ENCODE measurements at regions not wholly inside any gene's neighbourhood (a gene's known extent, or its start where the extent isn't known, plus 50 kb on each side); places are given as distances from the start of the nearest gene placed in this dataset.

DNA sequence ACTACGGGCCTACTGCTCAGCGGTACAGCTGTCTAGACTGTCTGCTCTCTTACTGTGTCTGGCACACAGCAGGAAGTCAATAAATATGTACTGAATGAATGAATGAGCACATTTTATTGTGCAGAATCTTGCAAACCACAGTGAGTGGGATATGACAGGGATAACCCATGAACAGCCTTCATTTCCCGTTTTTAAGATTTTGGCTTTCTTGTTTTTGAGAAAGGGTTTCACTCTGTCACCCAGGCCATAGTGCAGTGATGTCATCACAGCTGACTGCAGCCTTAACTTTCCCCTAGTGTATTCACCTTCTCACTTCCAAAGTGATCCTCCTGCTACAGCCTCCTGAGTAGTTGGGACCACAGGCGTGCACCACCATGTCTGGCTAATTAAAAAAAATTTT lies 203.1 kb downstream of the AEBP2 start:
- CTCF ChIA-PET: interaction anchor here (1.1 kb wide), 1 partner anchor 10 kb away, joined by 4 read pairs; no protein-coding TSS in a partner anchor
- peaks cover 0 to 8% (median 0%) of the 10 kb centered on the region in 4 experiments for H3K4me1 ChIP-seq (ENCODE audit: control extremely low read depth in 1 of 4, control insufficient read depth in 4 of 4, insufficient read depth in 4 of 4, low read length in 3 of 4)
- 72% methylated on average over 3 of the region's 4 CpGs for WGBS (ENCODE audit: insufficient coverage)
- no peaks in the 10 kb centered on the region for H3K27me3 ChIP-seq (replicated peaks in 2 of 5; ENCODE audit: control insufficient read depth in 4 of 5, insufficient read depth in 5 of 5, low read length in 4 of 5)
- H3K27ac ChIP-seq (ENCODE audit: insufficient read depth in 1 of 2, low read depth in 1 of 2, low read length in 2 of 2, poor library complexity in 1 of 2, severe bottlenecking in 2 of 2): no peak overlapping the region
- peak in 2 of 3 donors; percentile 6 to 38 for DNase-seq
- POLR2A ChIA-PET: no interaction called here
- H3K9me3 ChIP-seq (ENCODE audit: control extremely low read depth in 1 of 5, control insufficient read depth in 4 of 5, insufficient read depth in 2 of 5, low read depth in 1 of 5, low read length in 4 of 5): peaks cover 0 to 7% (median 4%) of the 10 kb centered on the region in 5 experiments
- no peaks in the 10 kb centered on the region for H3K36me3 ChIP-seq (ENCODE audit: control insufficient read depth in 4 of 4, insufficient read depth in 4 of 4, low read length in 3 of 4)
- H3K4me3 ChIP-seq (ENCODE audit: control insufficient read depth in 1 of 7, extremely low read depth in 1 of 7, insufficient read depth in 4 of 7, low read depth in 2 of 7, low read length in 6 of 7): no peak overlapping the region

DNA sequence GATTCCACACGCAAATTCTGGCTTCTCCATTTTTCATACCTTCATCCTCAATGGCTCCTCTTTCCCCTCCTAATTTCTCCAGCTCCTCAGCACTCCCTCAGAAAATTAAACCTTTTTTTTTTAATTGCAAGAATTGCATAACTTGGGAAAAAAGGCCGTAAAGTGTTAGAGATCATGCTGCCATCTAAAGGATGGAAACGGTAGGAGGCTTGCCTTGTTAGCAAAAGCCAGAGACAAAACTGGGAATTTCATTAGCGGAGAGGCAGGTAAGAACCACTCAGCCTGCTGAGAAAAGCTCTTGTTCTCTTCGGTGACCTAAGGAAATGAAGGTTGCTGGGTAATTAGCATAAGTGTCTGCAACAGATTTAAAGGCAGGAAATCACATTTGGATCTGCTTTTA lies 204.3 kb downstream of the AEBP2 start:
- no peak overlapping the region for H3K4me3 ChIP-seq (ENCODE audit: control insufficient read depth in 1 of 7, extremely low read depth in 1 of 7, insufficient read depth in 4 of 7, low read depth in 2 of 7, low read length in 6 of 7)
- ChIA-PET CTCF (interaction anchor here (0.6 to 1.1 kb wide), 4 partner anchors 9 to 129 kb away, joined by 3 to 4 read pairs (median 4); no protein-coding TSS in a partner anchor), POLR2A (interaction anchor here (0.6 kb wide), 1 partner anchor 88 kb away, joined by 3 read pairs; no protein-coding TSS in a partner anchor)
- no peaks in the 10 kb centered on the region for H3K36me3 ChIP-seq (ENCODE audit: control insufficient read depth in 4 of 4, insufficient read depth in 4 of 4, low read length in 3 of 4)
- H3K4me1 ChIP-seq (ENCODE audit: control extremely low read depth in 1 of 4, control insufficient read depth in 4 of 4, insufficient read depth in 4 of 4, low read length in 3 of 4): peaks cover 0 to 14% (median 3%) of the 10 kb centered on the region in 4 experiments
- peak; percentile 11 to 21 (median 14) for DNase-seq
- no peaks in the 10 kb centered on the region for H3K27me3 ChIP-seq (replicated peaks in 2 of 5; ENCODE audit: control insufficient read depth in 4 of 5, insufficient read depth in 5 of 5, low read length in 4 of 5)
- H3K27ac ChIP-seq (ENCODE audit: insufficient read depth in 1 of 2, low read depth in 1 of 2, low read length in 2 of 2, poor library complexity in 1 of 2, severe bottlenecking in 2 of 2): no peak overlapping the region
- peaks cover 0 to 12% (median 4%) of the 10 kb centered on the region in 5 experiments for H3K9me3 ChIP-seq (ENCODE audit: control extremely low read depth in 1 of 5, control insufficient read depth in 4 of 5, insufficient read depth in 2 of 5, low read depth in 1 of 5, low read length in 4 of 5)
- 19% methylated on average over 4 of the region's 5 CpGs for WGBS (ENCODE audit: insufficient coverage)

DNA sequence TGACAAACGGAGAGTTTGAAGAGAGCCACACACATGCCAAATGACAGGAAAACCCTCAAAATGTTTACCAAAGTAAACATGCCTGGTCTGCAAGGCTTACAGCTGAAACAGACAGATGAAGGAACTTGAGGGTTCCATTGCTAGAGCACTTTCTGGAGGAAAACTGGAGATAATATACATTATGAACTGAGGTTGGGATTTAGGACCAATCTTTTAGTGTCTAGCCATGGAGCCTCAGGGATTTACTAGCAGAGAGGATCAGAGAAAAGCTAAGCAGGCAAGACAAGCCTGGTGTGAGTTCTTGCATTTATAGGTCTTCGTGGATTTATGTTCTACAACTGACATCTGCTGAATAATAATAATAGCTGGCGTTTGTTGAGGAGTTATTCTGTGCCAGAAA lies 205.3 kb downstream of the AEBP2 start:
- H3K4me3 ChIP-seq (ENCODE audit: control insufficient read depth in 1 of 7, extremely low read depth in 1 of 7, insufficient read depth in 4 of 7, low read depth in 2 of 7, low read length in 6 of 7): no peak overlapping the region
- no peaks in the 10 kb centered on the region for H3K36me3 ChIP-seq (ENCODE audit: control insufficient read depth in 4 of 4, insufficient read depth in 4 of 4, low read length in 3 of 4)
- POLR2A ChIA-PET: no interaction called here
- peaks cover 0 to 12% (median 4%) of the 10 kb centered on the region in 5 experiments for H3K9me3 ChIP-seq (ENCODE audit: control extremely low read depth in 1 of 5, control insufficient read depth in 4 of 5, insufficient read depth in 2 of 5, low read depth in 1 of 5, low read length in 4 of 5)
- 100% methylated on average over 1 of the region's 3 CpGs for WGBS (ENCODE audit: insufficient coverage)
- no peak for DNase-seq
- H3K4me1 ChIP-seq (ENCODE audit: control extremely low read depth in 1 of 4, control insufficient read depth in 4 of 4, insufficient read depth in 4 of 4, low read length in 3 of 4): peaks cover 0 to 15% (median 3%) of the 10 kb centered on the region in 4 experiments
- CTCF ChIA-PET: interaction anchor here (1.1 kb wide), 1 partner anchor 70 kb away, joined by 3 read pairs; no protein-coding TSS in a partner anchor
- no peaks in the 10 kb centered on the region for H3K27me3 ChIP-seq (replicated peaks in 2 of 5; ENCODE audit: control insufficient read depth in 4 of 5, insufficient read depth in 5 of 5, low read length in 4 of 5)
- H3K27ac ChIP-seq (ENCODE audit: insufficient read depth in 1 of 2, low read depth in 1 of 2, low read length in 2 of 2, poor library complexity in 1 of 2, severe bottlenecking in 2 of 2): no peak overlapping the region

DNA sequence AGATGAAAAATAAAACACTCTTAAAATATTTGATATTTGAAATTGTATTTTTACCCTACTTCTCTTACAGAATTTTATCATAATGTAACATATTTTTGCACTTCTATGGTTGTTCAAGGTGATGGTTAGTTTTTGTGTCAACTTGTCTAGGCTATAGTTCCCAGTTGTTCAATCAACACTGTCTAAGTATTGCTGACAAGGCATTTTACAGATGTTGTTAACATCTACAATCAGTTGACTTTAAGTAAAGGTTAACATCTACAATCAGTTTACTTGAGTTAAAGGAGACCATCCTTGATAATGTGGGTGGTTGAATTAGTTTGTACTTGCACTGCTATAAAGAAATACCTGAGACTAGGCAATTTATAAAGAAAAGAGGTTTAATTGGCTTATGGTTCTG lies 206.5 kb downstream of the AEBP2 start:
- H3K4me1 ChIP-seq (ENCODE audit: control extremely low read depth in 1 of 4, control insufficient read depth in 4 of 4, insufficient read depth in 4 of 4, low read length in 3 of 4): peaks cover 0 to 15% (median 3%) of the 10 kb centered on the region in 4 experiments
- H3K27me3 ChIP-seq (replicated peaks in 2 of 5; ENCODE audit: control insufficient read depth in 4 of 5, insufficient read depth in 5 of 5, low read length in 4 of 5): no peaks in the 10 kb centered on the region
- POLR2A ChIA-PET: no interaction called here
- no peak overlapping the region for H3K27ac ChIP-seq (ENCODE audit: insufficient read depth in 1 of 2, low read depth in 1 of 2, low read length in 2 of 2, poor library complexity in 1 of 2, severe bottlenecking in 2 of 2)
- H3K36me3 ChIP-seq (ENCODE audit: control insufficient read depth in 4 of 4, insufficient read depth in 4 of 4, low read length in 3 of 4): no peaks in the 10 kb centered on the region
- DNase-seq: no peak
- H3K9me3 ChIP-seq (ENCODE audit: control extremely low read depth in 1 of 5, control insufficient read depth in 4 of 5, insufficient read depth in 2 of 5, low read depth in 1 of 5, low read length in 4 of 5): peaks cover 0 to 12% (median 4%) of the 10 kb centered on the region in 5 experiments
- CTCF ChIA-PET: no interaction called here
- no peak overlapping the region for H3K4me3 ChIP-seq (ENCODE audit: control insufficient read depth in 1 of 7, extremely low read depth in 1 of 7, insufficient read depth in 4 of 7, low read depth in 2 of 7, low read length in 6 of 7)

- no peak overlapping the region for H3K4me3 ChIP-seq (ENCODE audit: control insufficient read depth in 1 of 7, extremely low read depth in 1 of 7, insufficient read depth in 4 of 7, low read depth in 2 of 7, low read length in 6 of 7)
- H3K9me3 ChIP-seq (ENCODE audit: control extremely low read depth in 1 of 5, control insufficient read depth in 4 of 5, insufficient read depth in 2 of 5, low read depth in 1 of 5, low read length in 4 of 5): peaks cover 0 to 12% (median 4%) of the 10 kb centered on the region in 5 experiments
- H3K27ac ChIP-seq (ENCODE audit: insufficient read depth in 1 of 2, low read depth in 1 of 2, low read length in 2 of 2, poor library complexity in 1 of 2, severe bottlenecking in 2 of 2): no peak overlapping the region
- 100% methylated on average over 1 of the region's 1 CpG for WGBS (ENCODE audit: insufficient coverage)
- ChIA-PET CTCF (no interaction called here), POLR2A (no interaction called here)
- peaks cover 0 to 15% (median 3%) of the 10 kb centered on the region in 4 experiments for H3K4me1 ChIP-seq (ENCODE audit: control extremely low read depth in 1 of 4, control insufficient read depth in 4 of 4, insufficient read depth in 4 of 4, low read length in 3 of 4)
- H3K27me3 ChIP-seq (replicated peaks in 2 of 5; ENCODE audit: control insufficient read depth in 4 of 5, insufficient read depth in 5 of 5, low read length in 4 of 5): no peaks in the 10 kb centered on the region
- H3K36me3 ChIP-seq (ENCODE audit: control insufficient read depth in 4 of 4, insufficient read depth in 4 of 4, low read length in 3 of 4): no peaks in the 10 kb centered on the region
- peak in 2 of 3 donors; percentile 20 to 27 for DNase-seq
These were observed 207.3 kb downstream of the AEBP2 start for GRCh38 chr12:19646599-19646998.

DNA sequence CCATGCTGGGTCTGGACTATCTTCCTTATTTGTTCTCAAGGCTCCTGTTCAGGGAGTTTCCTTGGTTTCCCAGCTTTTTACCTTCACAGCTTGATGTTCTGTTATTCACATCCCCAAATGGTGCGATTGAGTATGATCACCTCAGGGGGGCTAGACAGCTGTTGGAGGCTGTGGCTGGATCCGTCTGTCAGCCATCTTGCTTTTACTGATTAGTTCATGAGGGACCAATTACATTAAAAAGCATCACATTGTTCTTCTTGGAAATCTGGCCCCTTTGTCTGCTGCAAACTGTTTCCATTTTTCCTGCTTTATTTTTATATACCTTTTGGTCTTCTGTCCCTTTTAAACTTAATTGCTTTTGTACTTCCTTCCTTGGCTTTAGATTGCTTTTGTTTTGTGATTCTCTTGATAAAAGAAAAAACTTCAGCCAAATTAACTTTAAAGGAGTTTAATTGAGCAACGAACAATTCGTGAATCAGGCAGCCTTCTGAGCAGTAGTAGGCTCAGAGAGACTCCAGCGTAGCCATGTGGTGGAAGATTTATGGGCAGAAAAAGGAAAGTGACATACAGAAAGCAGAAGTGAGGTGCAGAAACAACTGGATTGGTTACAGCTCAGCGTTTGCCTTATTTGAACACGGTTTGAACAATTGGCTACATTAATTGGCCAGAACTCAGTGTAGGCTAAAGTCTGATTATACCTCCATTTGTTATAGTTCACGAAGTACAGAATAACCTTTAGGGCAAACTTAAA lies 208.7 kb downstream of the AEBP2 start:
- no peak overlapping the region for H3K27ac ChIP-seq (ENCODE audit: insufficient read depth in 1 of 2, low read depth in 1 of 2, low read length in 2 of 2, poor library complexity in 1 of 2, severe bottlenecking in 2 of 2)
- ChIA-PET POLR2A (no interaction called here), CTCF (interaction anchor here (1.0 kb wide), 1 partner anchor 11 kb away, joined by 3 read pairs; no protein-coding TSS in a partner anchor)
- H3K27me3 ChIP-seq (replicated peaks in 2 of 5; ENCODE audit: control insufficient read depth in 4 of 5, insufficient read depth in 5 of 5, low read length in 4 of 5): no peaks in the 10 kb centered on the region
- peaks cover 0 to 12% (median 4%) of the 10 kb centered on the region in 5 experiments for H3K9me3 ChIP-seq (ENCODE audit: control extremely low read depth in 1 of 5, control insufficient read depth in 4 of 5, insufficient read depth in 2 of 5, low read depth in 1 of 5, low read length in 4 of 5)
- DNase-seq: peak; percentile 82 to 96 (median 93)
- H3K4me1 ChIP-seq (ENCODE audit: control extremely low read depth in 1 of 4, control insufficient read depth in 4 of 4, insufficient read depth in 4 of 4, low read length in 3 of 4): peaks cover 0 to 10% (median 3%) of the 10 kb centered on the region in 4 experiments
- H3K36me3 ChIP-seq (ENCODE audit: control insufficient read depth in 4 of 4, insufficient read depth in 4 of 4, low read length in 3 of 4): no peaks in the 10 kb centered on the region
- 17% methylated on average over 5 of the region's 8 CpGs for WGBS (ENCODE audit: insufficient coverage)
- H3K4me3 ChIP-seq (ENCODE audit: control insufficient read depth in 1 of 7, extremely low read depth in 1 of 7, insufficient read depth in 4 of 7, low read depth in 2 of 7, low read length in 6 of 7): no peak overlapping the region

DNA sequence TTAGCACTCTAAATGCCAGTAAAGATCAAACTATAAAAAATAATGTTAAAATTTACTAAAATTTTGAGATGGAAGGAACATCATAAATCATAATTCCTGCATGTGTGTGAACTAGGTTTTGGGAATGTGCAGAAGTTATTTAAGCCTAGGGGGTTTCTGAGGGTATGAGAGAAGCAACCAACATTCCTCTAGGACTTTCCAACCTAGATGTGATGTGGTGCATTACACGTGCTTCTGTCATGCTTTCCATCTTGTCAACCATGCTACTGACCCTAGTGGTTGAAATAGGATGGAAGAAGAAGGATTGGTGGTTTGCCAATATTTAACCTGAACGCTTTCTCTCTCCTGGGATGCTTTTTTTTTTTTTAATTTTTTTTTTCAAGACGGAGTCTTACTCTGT lies 209.3 kb downstream of the AEBP2 start:
- Histone ChIP-seq H3K36me3 (ENCODE audit: control insufficient read depth in 4 of 4, insufficient read depth in 4 of 4, low read length in 3 of 4) (no peaks in the 10 kb centered on the region), H3K27me3 (replicated peaks in 2 of 5; ENCODE audit: control insufficient read depth in 4 of 5, insufficient read depth in 5 of 5, low read length in 4 of 5) (no peaks in the 10 kb centered on the region), H3K9me3 (ENCODE audit: control extremely low read depth in 1 of 5, control insufficient read depth in 4 of 5, insufficient read depth in 2 of 5, low read depth in 1 of 5, low read length in 4 of 5) (peaks cover 0 to 12% (median 4%) of the 10 kb centered on the region in 5 experiments), H3K4me1 (ENCODE audit: control extremely low read depth in 1 of 4, control insufficient read depth in 4 of 4, insufficient read depth in 4 of 4, low read length in 3 of 4) (peaks cover 0 to 9% (median 3%) of the 10 kb centered on the region in 4 experiments), H3K4me3 (ENCODE audit: control insufficient read depth in 1 of 7, extremely low read depth in 1 of 7, insufficient read depth in 4 of 7, low read depth in 2 of 7, low read length in 6 of 7) (no peak overlapping the region), H3K27ac (ENCODE audit: insufficient read depth in 1 of 2, low read depth in 1 of 2, low read length in 2 of 2, poor library complexity in 1 of 2, severe bottlenecking in 2 of 2) (no peak overlapping the region)
- ChIA-PET CTCF (interaction anchor here (1.0 kb wide), 1 partner anchor 10 kb away, joined by 3 read pairs; no protein-coding TSS in a partner anchor), POLR2A (no interaction called here)
- no peak for DNase-seq
- 100% methylated on average over 2 of the region's 3 CpGs for WGBS (ENCODE audit: insufficient coverage)

Measured in common myeloid progenitor, CD34-positive (primary cell).